Psoas muscle (tissue), 7 donors: ENCODE measurements at regions not wholly inside any gene's neighbourhood (a gene's known extent, or its start where the extent isn't known, plus 50 kb on each side); places are given as distances from the start of the nearest gene placed in this dataset.
"Not testable (repeated sequence)": the region's sequence is repeated elsewhere in the genome, so short reads cannot be mapped to it uniquely, and the experiment has no call there.

Experiments
- ATAC-seq, 4 donors: fragments of 200-7000 bp; cut with Tn5 transposase; one replicate each; pipeline ENCODE4 v1.9.1; 2020; ENCODE audit warnings: moderate library complexity in 3 of 4, mild to moderate bottlenecking in 2 of 4
- DNase-seq, 2 donors: peaks; one replicate each; pipeline ENCODE4 v3.0.0-alpha.2; 2020
- H3K27ac ChIP-seq: fragments of 200-600 bp; one replicate; pipeline ENCODE4 v1.8.0; 2022
- H3K27me3 ChIP-seq, 3 donors: fragments of 200-600 bp in 1 of 3; one replicate each; pipeline versions ENCODE4 v1.6.1 to v1.8.0; 2013 to 2022; ENCODE audit warnings: low read length in 2 of 3, mild to moderate bottlenecking in 2 of 3, moderate library complexity in 1 of 3; ENCODE audit not compliant: insufficient read depth in 3 of 3
- H3K36me3 ChIP-seq, 2 donors: fragments of 200-600 bp in 1 of 2; one replicate each; pipeline versions ENCODE4 v1.6.1 to v1.8.0; 2013 to 2022; ENCODE audit warnings: low read depth in 1 of 2, mild to moderate bottlenecking in 1 of 2, moderate library complexity in 1 of 2; ENCODE audit not compliant: insufficient read depth in 1 of 2
- H3K4me1 ChIP-seq: fragments of 200-600 bp; one replicate; pipeline ENCODE4 v1.8.0; 2022
- H3K4me3 ChIP-seq: fragments of 200-600 bp; one replicate; pipeline ENCODE4 v1.8.0; 2022; ENCODE audit warnings: mild to moderate bottlenecking
- H3K9me3 ChIP-seq: fragments of 200-600 bp; one replicate; pipeline ENCODE4 v1.8.0; 2022
- CTCF ChIP-seq: fragments of 200-600 bp; IDR thresholded peaks from one replicate; pipeline ENCODE4 v1.8.0; 2022; ENCODE audit warnings: antibody characterized with exemption
- WGBS, 3 donors: extraction: QIAGEN DNeasy Blood & Tissue Kit; methylation state at CpG; one replicate each; pipeline versions ENCODE4 v1.1.6 to v1.1.7; 2013; 5-methylcytosine and 5-hydroxymethylcytosine counted together
- intact Hi-C, 2 donors: fragments of 100-400 bp; cut with DNase I; formaldehyde crosslinking; loops; one replicate each; pipeline versions ENCODE4 v1.11.0 to v1.14.2; 2022
- donor health status: healthy with polysubstance abuse.
- donor health status: DM: no; HTN: no; CAD: no; lungs with moderate emphysema.
- donor health status: Bipolar disorder and iron deficiency.
- donor health status: healthy.
- donor health status: DM: yes; HTN: yes; CAD: no.
- donor health status: DM: no; HTN: no; CAD: no.
- donor health status: DM: yes; HTN: yes; CAD: no.

GRCh38 chr1:121472017-121472416 is 287.2 kb downstream of the SRGAP2C start:
- H3K9me3 ChIP-seq, result no peaks in the 10 kb centered on the region
- ATAC-seq, result no peak

GRCh38 chr1:121483234-121483633 is 298.5 kb downstream of the SRGAP2C start:
- no peak overlapping the region for H3K4me3 ChIP-seq
- no peaks in the 10 kb centered on the region for H3K27me3 ChIP-seq
- H3K4me1 ChIP-seq, result no peaks in the 10 kb centered on the region
- TF ChIP-seq CTCF, result no peak
- no peak for ATAC-seq
- no peak overlapping the region for H3K27ac ChIP-seq
- intact Hi-C loops, result no loop called here
- H3K36me3 ChIP-seq, result no peaks in the 10 kb centered on the region
- H3K9me3 ChIP-seq, result no peaks in the 10 kb centered on the region
- DNase-seq, result no peak

More at GRCh38 chr1:121472017-121472416, 287.2 kb downstream of the SRGAP2C start:
- intact Hi-C loops, result no loop called here
- Histone ChIP-seq H3K27ac (no peak overlapping the region), H3K36me3 (no peaks in the 10 kb centered on the region), H3K27me3 (no peaks in the 10 kb centered on the region), H3K4me3 (no peak overlapping the region), H3K4me1 (no peaks in the 10 kb centered on the region)
- WGBS, 3 donors, result 70 to 83% (median 82%) methylated on average over 4 of the region's 4 CpGs
- DNase-seq, result no peak
- TF ChIP-seq CTCF, result no peak

- H3K27me3 ChIP-seq, result no peaks in the 10 kb centered on the region
- no peak for DNase-seq
- no peak for ATAC-seq
- H3K9me3 ChIP-seq, result no peaks in the 10 kb centered on the region
- TF ChIP-seq CTCF, result no peak
- H3K4me3 ChIP-seq, result no peak overlapping the region
- H3K36me3 ChIP-seq, result no peaks in the 10 kb centered on the region
- intact Hi-C loops, result no loop called here
- H3K27ac ChIP-seq, result no peak overlapping the region
- no peaks in the 10 kb centered on the region for H3K4me1 ChIP-seq
Observed at GRCh38 chr1:121483961-121484424, 299.2 kb downstream of the SRGAP2C start.

GRCh38 chr1:121494796-121495195 is 310.0 kb downstream of the SRGAP2C start:
- intact Hi-C loops, ATAC-seq, H3K4me3 ChIP-seq, DNase-seq, H3K27me3 ChIP-seq, H3K36me3 ChIP-seq, H3K27ac ChIP-seq, H3K9me3 ChIP-seq, H3K4me1 ChIP-seq: not testable (repeated sequence)

- H3K4me3 ChIP-seq, DNase-seq, ATAC-seq, H3K9me3 ChIP-seq, H3K36me3 ChIP-seq, H3K27ac ChIP-seq, intact Hi-C loops, H3K4me1 ChIP-seq, H3K27me3 ChIP-seq: not testable (repeated sequence)
- WGBS, 3 donors, result 56 to 70% (median 59%) methylated on average over 5 of the region's 5 CpGs
Observed at GRCh38 chr1:121511455-121511854, 326.7 kb downstream of the SRGAP2C start.

- H3K4me3 ChIP-seq, H3K27me3 ChIP-seq, H3K36me3 ChIP-seq, ATAC-seq, H3K4me1 ChIP-seq, H3K27ac ChIP-seq, intact Hi-C loops, H3K9me3 ChIP-seq, DNase-seq: not testable (repeated sequence)
- 63 to 93% (median 76%) methylated on average over 1 of the region's 1 CpG for WGBS, 3 donors
Observed at GRCh38 chr1:121511876-121512275, 327.1 kb downstream of the SRGAP2C start.
